MM.1S (cell line): ENCODE measurements at regions not wholly inside any gene's neighbourhood (a gene's known extent, or its start where the extent isn't known, plus 50 kb on each side); places are given as distances from the start of the nearest gene placed in this dataset.

Source experiments
- DNase-seq: peaks from one replicate; pipeline ENCODE4 v3.0.0-alpha.2; 2015
- H2AFZ ChIP-seq: fragments of 300-600 bp; sonication (generic); 2 replicates; pipeline ENCODE4 v1.6.0; 2016; ENCODE audit warnings: antibody characterized with exemption, low read length
- H3F3A ChIP-seq: fragments of 300-600 bp; sonication (generic); 2 replicates; pipeline ENCODE4 v1.6.1; 2016; ENCODE audit warnings: mild to moderate bottlenecking, antibody characterized with exemption, low read length, moderate library complexity, mixed read lengths; ENCODE audit not compliant: insufficient read depth
- H3K27ac ChIP-seq: fragments of 300-600 bp; sonication (generic); 2 replicates; pipeline ENCODE4 v1.5.1; 2016; ENCODE audit warnings: mild to moderate bottlenecking, low read length
- H3K27me3 ChIP-seq: fragments of 300-600 bp; sonication (generic); replicated peaks from 2 replicates; pipeline ENCODE4 v1.6.0; 2016; ENCODE audit warnings: low read length; ENCODE audit not compliant: insufficient read depth
- H3K36me3 ChIP-seq: fragments of 300-600 bp; sonication (generic); replicated peaks from 2 replicates; pipeline ENCODE4 v1.6.1; 2016; ENCODE audit warnings: mild to moderate bottlenecking, low read length, mixed read lengths; ENCODE audit not compliant: insufficient read depth
- H3K4me1 ChIP-seq: fragments of 300-600 bp; sonication (generic); 2 replicates; pipeline ENCODE4 v1.6.1; 2016; ENCODE audit warnings: low read length, mixed read lengths
- H3K4me2 ChIP-seq: fragments of 300-600 bp; sonication (generic); 2 replicates; pipeline ENCODE4 v1.6.0; 2016; ENCODE audit warnings: low read depth, low read length
- H3K4me3 ChIP-seq: fragments of 300-600 bp; sonication (generic); 2 replicates; pipeline ENCODE4 v1.5.1; 2016; ENCODE audit warnings: low read length, mixed read lengths
- H3K79me2 ChIP-seq: fragments of 300-600 bp; sonication (generic); 2 replicates; pipeline ENCODE4 v1.6.1; 2016; ENCODE audit warnings: mixed run types, low read length, mixed read lengths
- H3K9ac ChIP-seq: fragments of 300-600 bp; sonication (generic); 2 replicates; pipeline ENCODE4 v1.6.1; 2016; ENCODE audit warnings: low read length, mixed read lengths
- H3K9me2 ChIP-seq: fragments of 300-600 bp; sonication (generic); replicated peaks from 2 replicates; pipeline ENCODE4 v1.6.1; 2016; ENCODE audit warnings: mild to moderate bottlenecking, low read length, mixed read lengths; ENCODE audit not compliant: insufficient read depth
- H3K9me3 ChIP-seq: fragments of 300-600 bp; sonication (generic); replicated peaks from 2 replicates; pipeline ENCODE4 v1.6.1; 2016; ENCODE audit warnings: mild to moderate bottlenecking, low read length, mixed read lengths; ENCODE audit not compliant: insufficient read depth
- H4K20me1 ChIP-seq: fragments of 300-600 bp; sonication (generic); 2 replicates; pipeline ENCODE4 v1.6.1; 2016; ENCODE audit warnings: mild to moderate bottlenecking, low read length, moderate library complexity, mixed read lengths; ENCODE audit not compliant: insufficient read depth
- CTCF ChIP-seq: fragments of 300-600 bp; sonication (generic); IDR thresholded peaks from 2 replicates; pipeline ENCODE4 v1.5.1; 2016; ENCODE audit warnings: antibody characterized with exemption, low read length, mixed read lengths
- EZH2 ChIP-seq: fragments of 300-600 bp; sonication (generic); optimal IDR thresholded peaks from 2 replicates; pipeline ENCODE3; 2017; ENCODE audit warnings: low read depth, mild to moderate bottlenecking, antibody characterized with exemption, low read length, mixed read lengths
- EZH2phosphoT487 ChIP-seq: fragments of 300-600 bp; sonication (generic); IDR thresholded peaks from 2 replicates; pipeline ENCODE4 v1.6.1; 2018; ENCODE audit warnings: antibody characterized with exemption, low read length

GRCh38 chr7:51521054-51521453 is 204.4 kb upstream of the COBL start:
- no peaks in the 10 kb centered on the region for H3K9me2 ChIP-seq
- H2AFZ ChIP-seq = no peak overlapping the region
- DNase-seq = no peak
- no peaks in the 10 kb centered on the region for H3K9me3 ChIP-seq
- no peaks in the 10 kb centered on the region for H3K79me2 ChIP-seq
- H3K9ac ChIP-seq = no peak overlapping the region
- no peak overlapping the region for H3K4me2 ChIP-seq
- H3K4me1 ChIP-seq = no peaks in the 10 kb centered on the region
- no peak overlapping the region for H3K27ac ChIP-seq
- no peak overlapping the region for H3K4me3 ChIP-seq
- no peaks in the 10 kb centered on the region for H3F3A ChIP-seq
- H3K36me3 ChIP-seq = no peaks in the 10 kb centered on the region
- TF ChIP-seq EZH2phosphoT487 = no peak
- TF ChIP-seq EZH2 = no peak
- TF ChIP-seq CTCF = no peak
- H4K20me1 ChIP-seq = no peaks in the 10 kb centered on the region
- H3K27me3 ChIP-seq = no peaks in the 10 kb centered on the region

- no peak overlapping the region for H3K9ac ChIP-seq
- DNase-seq = no peak
- H3K9me3 ChIP-seq = no peaks in the 10 kb centered on the region
- H3K4me3 ChIP-seq = no peak overlapping the region
- no peaks in the 10 kb centered on the region for H3K27me3 ChIP-seq
- no peaks in the 10 kb centered on the region for H3K9me2 ChIP-seq
- H2AFZ ChIP-seq = no peak overlapping the region
- TF ChIP-seq EZH2 (no peak), CTCF (no peak), EZH2phosphoT487 (no peak)
- H4K20me1 ChIP-seq = no peaks in the 10 kb centered on the region
- no peaks in the 10 kb centered on the region for H3K36me3 ChIP-seq
- no peak overlapping the region for H3K4me2 ChIP-seq
- no peaks in the 10 kb centered on the region for H3K79me2 ChIP-seq
- no peaks in the 10 kb centered on the region for H3F3A ChIP-seq
- no peak overlapping the region for H3K27ac ChIP-seq
- no peaks in the 10 kb centered on the region for H3K4me1 ChIP-seq
These were observed 202.0 kb upstream of the COBL start for GRCh38 chr7:51518646-51519045.

GRCh38 chr7:51517187-51517586 is 200.6 kb upstream of the COBL start:
- Histone ChIP-seq H3K27me3 (no peaks in the 10 kb centered on the region), H3K27ac (no peak overlapping the region), H3K9ac (no peak overlapping the region), H2AFZ (no peak overlapping the region), H3K9me2 (no peaks in the 10 kb centered on the region), H3K4me2 (no peak overlapping the region), H4K20me1 (no peaks in the 10 kb centered on the region), H3K4me3 (no peak overlapping the region), H3K36me3 (no peaks in the 10 kb centered on the region), H3F3A (no peaks in the 10 kb centered on the region), H3K79me2 (no peaks in the 10 kb centered on the region), H3K4me1 (no peaks in the 10 kb centered on the region), H3K9me3 (no peaks in the 10 kb centered on the region)
- no peak for DNase-seq
- TF ChIP-seq CTCF (no peak), EZH2phosphoT487 (no peak), EZH2 (no peak)

GRCh38 chr7:51501620-51502019 is 185.0 kb upstream of the COBL start:
- H3K4me2 ChIP-seq = no peak overlapping the region
- no peak for TF ChIP-seq EZH2
- TF ChIP-seq CTCF = no peak
- TF ChIP-seq EZH2phosphoT487 = no peak
- no peaks in the 10 kb centered on the region for H4K20me1 ChIP-seq
- no peak overlapping the region for H2AFZ ChIP-seq
- H3K36me3 ChIP-seq = no peaks in the 10 kb centered on the region
- H3K9me3 ChIP-seq = no peaks in the 10 kb centered on the region
- H3F3A ChIP-seq = no peaks in the 10 kb centered on the region
- no peak for DNase-seq
- no peaks in the 10 kb centered on the region for H3K9me2 ChIP-seq
- H3K79me2 ChIP-seq = no peaks in the 10 kb centered on the region
- H3K4me3 ChIP-seq = no peak overlapping the region
- no peaks in the 10 kb centered on the region for H3K4me1 ChIP-seq
- no peak overlapping the region for H3K27ac ChIP-seq
- H3K27me3 ChIP-seq = no peaks in the 10 kb centered on the region
- no peak overlapping the region for H3K9ac ChIP-seq
